H1 (cell line): ENCODE measurements at regions not wholly inside any gene's neighbourhood (a gene's known extent, or its start where the extent isn't known, plus 50 kb on each side); places are given as distances from the start of the nearest gene placed in this dataset.

Source experiments
- CTCF ChIA-PET: fragments of 300-600 bp; sonication (Branson Sonifier 250); formaldehyde crosslinking; loops from one replicate; lab custom pipeline; 2021; ENCODE audit not compliant: partially characterized antibody; lab: Charles Lee
- POLR2A ChIA-PET: fragments of 300-600 bp; sonication (Branson Sonifier 250); formaldehyde crosslinking; loops from one replicate; lab custom pipeline; 2021; ENCODE audit warnings: inconsistent platforms; ENCODE audit not compliant: partially characterized antibody; lab: Charles Lee
- DNase-seq, 2 experiments: peaks; one replicate each; pipeline versions ENCODE4 v3.0.0 to v3.0.0-alpha.2; 2010 to 2022; ENCODE audit warnings: low spot score in 2 of 2, low read depth in 1 of 2, mixed read lengths in 1 of 2
- FAIRE-seq: peaks from 2 replicates; lab custom pipeline; 2011; peaks lifted over from hg19 to GRCh38; lab: Jason Lieb, UNC
- H2AFZ ChIP-seq: 2 replicates; pipeline ENCODE4 v1.8.1; 2012; ENCODE audit warnings: low read length, inconsistent platforms
- H2AK5ac ChIP-seq: 2 replicates; pipeline ENCODE4 v1.6.1; 2013; ENCODE audit warnings: low read depth, low read length
- H2BK120ac ChIP-seq: replicated peaks from 2 replicates; pipeline ENCODE3; 2013; ENCODE audit warnings: low read depth, low read length, inconsistent platforms
- H2BK12ac ChIP-seq: 2 replicates; pipeline ENCODE4 v1.6.1; 2013; ENCODE audit warnings: low read depth, low read length
- H2BK15ac ChIP-seq: 2 replicates; pipeline ENCODE4 v1.6.1; 2013; ENCODE audit warnings: low read length
- H2BK20ac ChIP-seq: 2 replicates; pipeline ENCODE4 v1.6.1; 2013; ENCODE audit warnings: low read length
- H2BK5ac ChIP-seq: 2 replicates; pipeline ENCODE4 v1.6.1; 2013; ENCODE audit warnings: low read depth, low read length
- H3K14ac ChIP-seq: 2 replicates; pipeline ENCODE4 v1.6.1; 2013; ENCODE audit warnings: inconsistent platforms; ENCODE audit not compliant: insufficient read length
- H3K18ac ChIP-seq: 2 replicates; pipeline ENCODE4 v1.6.1; 2013; ENCODE audit warnings: low read length; ENCODE audit errors: extremely low read depth
- H3K23ac ChIP-seq: 2 replicates; pipeline ENCODE4 v1.6.1; 2013; ENCODE audit warnings: inconsistent platforms; ENCODE audit not compliant: insufficient read length
- H3K23me2 ChIP-seq: 2 replicates; pipeline ENCODE4 v1.6.1; 2013; ENCODE audit warnings: low read depth, low read length
- H3K27ac ChIP-seq: 2 replicates; pipeline ENCODE4 v1.6.1; 2011; ENCODE audit warnings: low read depth, low read length, inconsistent platforms
- H3K27me3 ChIP-seq, 4 experiments: replicated peaks in 1 of 4; 1 replicate in 1 of 4; 2 replicates in 3 of 4; pipeline versions ENCODE4 v1.6.1 to v1.8.1; 2011 to 2013; ENCODE audit warnings: low read length in 3 of 4, mild to moderate bottlenecking in 3 of 4, inconsistent platforms in 2 of 4, mixed read lengths in 2 of 4, moderate library complexity in 1 of 4; ENCODE audit not compliant: control insufficient read depth in 3 of 4, insufficient read depth in 3 of 4; ENCODE audit errors: extremely low read depth in 1 of 4
- H3K36me3 ChIP-seq, 4 experiments: 2 replicates each; pipeline versions ENCODE4 v1.6.1 to v1.8.1; 2011 to 2013; ENCODE audit warnings: mild to moderate bottlenecking in 4 of 4, low read length in 3 of 4, moderate library complexity in 2 of 4, control low read depth in 1 of 4, inconsistent platforms in 1 of 4; ENCODE audit not compliant: insufficient read depth in 4 of 4, control insufficient read depth in 2 of 4
- H3K4ac ChIP-seq: replicated peaks from 2 replicates; pipeline ENCODE3; 2013; ENCODE audit warnings: low read length, low read depth, mixed read lengths, inconsistent platforms; ENCODE audit not compliant: insufficient read length
- H3K4me1 ChIP-seq, 4 experiments: replicated peaks in 1 of 4; 1 replicate in 1 of 4; 2 replicates in 3 of 4; pipeline versions ENCODE4 v1.6.1 to v1.8.1; 2011 to 2013; ENCODE audit warnings: low read length in 3 of 4, inconsistent platforms in 2 of 4, mixed read lengths in 1 of 4; ENCODE audit not compliant: insufficient read depth in 4 of 4, control insufficient read depth in 3 of 4
- H3K4me2 ChIP-seq, 2 experiments: 2 replicates each; pipeline versions ENCODE4 v1.6.1 to v1.8.1; 2011 to 2013; ENCODE audit warnings: low read depth in 2 of 2, low read length in 2 of 2, control low read depth in 1 of 2, inconsistent platforms in 1 of 2, mild to moderate bottlenecking in 1 of 2; ENCODE audit not compliant: insufficient read depth in 1 of 2
- H3K4me3 ChIP-seq, 4 experiments: fragments of 200-600, 300-600 bp in 1 of 4; sonication (generic), shearing (Covaris generic), sonication (Bioruptor Twin) in 1 of 4; 2 replicates each; pipeline versions ENCODE4 v1.5.1 to v1.8.1; 2011 to 2016; ENCODE audit warnings: low read length in 4 of 4, low read depth in 3 of 4, control low read depth in 2 of 4, inconsistent platforms in 2 of 4, mild to moderate bottlenecking in 2 of 4, mixed read lengths in 1 of 4, moderate library complexity in 1 of 4; ENCODE audit not compliant: insufficient read depth in 2 of 4; ENCODE audit errors: extremely low read depth in 1 of 4
- H3K56ac ChIP-seq: replicated peaks from 2 replicates; pipeline ENCODE3; 2013; ENCODE audit warnings: low read depth, mild to moderate bottlenecking, mixed read lengths, low read length, inconsistent platforms; ENCODE audit not compliant: insufficient read length
- H3K79me1 ChIP-seq: 2 replicates; pipeline ENCODE4 v1.6.1; 2013; ENCODE audit warnings: low read depth, low read length, control low read depth
- H3K79me2 ChIP-seq, 2 experiments: 2 replicates each; pipeline versions ENCODE4 v1.6.1 to v1.8.1; 2012 to 2013; ENCODE audit warnings: low read length in 2 of 2, mild to moderate bottlenecking in 2 of 2, inconsistent platforms in 1 of 2; ENCODE audit not compliant: insufficient read depth in 2 of 2, control insufficient read depth in 1 of 2
- H3K9ac ChIP-seq, 4 experiments: replicated peaks in 1 of 4; 1 replicate in 1 of 4; 2 replicates in 3 of 4; pipeline versions ENCODE4 v1.6.1 to v1.8.1; 2011 to 2013; ENCODE audit warnings: low read depth in 3 of 4, low read length in 3 of 4, control low read depth in 2 of 4, mild to moderate bottlenecking in 2 of 4, moderate library complexity in 2 of 4, inconsistent platforms in 1 of 4; ENCODE audit errors: extremely low read depth in 1 of 4
- H3K9me3 ChIP-seq, 2 experiments: 2 replicates each; pipeline versions ENCODE4 v1.6.1 to v1.8.1; 2012 to 2013; ENCODE audit warnings: mild to moderate bottlenecking in 2 of 2, moderate library complexity in 2 of 2, control low read depth in 1 of 2, inconsistent platforms in 1 of 2, low read depth in 1 of 2, low read length in 1 of 2, mixed read lengths in 1 of 2; ENCODE audit not compliant: insufficient read depth in 2 of 2
- H4K20me1 ChIP-seq, 2 experiments: replicated peaks in 1 of 2; 2 replicates each; pipeline versions ENCODE3 to v1.8.1; 2011 to 2013; ENCODE audit warnings: inconsistent platforms in 2 of 2, low read length in 2 of 2, mild to moderate bottlenecking in 1 of 2; ENCODE audit not compliant: insufficient read depth in 2 of 2, control insufficient read depth in 1 of 2
- H4K5ac ChIP-seq: 2 replicates; pipeline ENCODE4 v1.6.1; 2013; ENCODE audit warnings: low read length, low read depth, mixed read lengths, inconsistent platforms; ENCODE audit not compliant: insufficient read length
- H4K8ac ChIP-seq: 2 replicates; pipeline ENCODE4 v1.8.0; 2013; ENCODE audit warnings: mild to moderate bottlenecking, moderate library complexity, low read length, inconsistent platforms; ENCODE audit not compliant: insufficient read depth; ENCODE audit errors: extremely low read depth
- H4K91ac ChIP-seq: replicated peaks from 2 replicates; pipeline ENCODE3; 2013; ENCODE audit warnings: low read length, mixed read lengths, inconsistent platforms; ENCODE audit not compliant: insufficient read length
- BACH1 ChIP-seq: IDR thresholded peaks from 2 replicates; pipeline ENCODE4 v1.6.1; 2012; ENCODE audit warnings: low read length, improper control_type of control experiment
- CBX5 ChIP-seq: fragments of 300-800, 300-1000 bp; sonication (generic); IDR thresholded peaks from 2 replicates; pipeline ENCODE4 v1.7.1; 2016; ENCODE audit warnings: antibody characterized with exemption, low read length, low read depth
- CEBPB ChIP-seq: IDR thresholded peaks from 2 replicates; pipeline ENCODE4 v1.6.1; 2012; ENCODE audit warnings: low read depth, low read length
- E2F6 ChIP-seq: IDR thresholded peaks from 2 replicates; pipeline ENCODE4 v1.6.1; 2012; ENCODE audit warnings: inconsistent platforms
- EP300 ChIP-seq, 2 experiments: IDR thresholded peaks; 1 replicate in 1 of 2; 2 replicates in 1 of 2; pipeline ENCODE4 v1.6.1; 2011 to 2012; ENCODE audit warnings: low read depth in 2 of 2, low read length in 2 of 2, mild to moderate bottlenecking in 2 of 2, borderline replicate concordance in 1 of 2, inconsistent platforms in 1 of 2, moderate library complexity in 1 of 2
- EZH2 ChIP-seq: fragments of 200-600 bp; sonication (generic); IDR thresholded peaks from 2 replicates; pipeline ENCODE4 v1.7.1; 2012; ENCODE audit warnings: low read depth, mild to moderate bottlenecking, moderate library complexity, low read length, inconsistent platforms; ENCODE audit not compliant: severe bottlenecking
- FOSL1 ChIP-seq: IDR thresholded peaks from 2 replicates; pipeline ENCODE4 v1.6.1; 2011; ENCODE audit warnings: mild to moderate bottlenecking, low read depth, low read length, moderate library complexity; ENCODE audit not compliant: insufficient read depth
- KDM5A ChIP-seq: fragments of 200-600 bp; IDR thresholded peaks from 2 replicates; pipeline ENCODE4 v1.7.1; 2012; ENCODE audit warnings: mild to moderate bottlenecking, low read length, inconsistent platforms, mixed read lengths
- NRF1 ChIP-seq: IDR thresholded peaks from 2 replicates; pipeline ENCODE4 v1.6.1; 2011; ENCODE audit warnings: mild to moderate bottlenecking, low read depth, low read length, improper control_type of control experiment
- POLR2AphosphoS5 ChIP-seq: IDR thresholded peaks from 2 replicates; pipeline ENCODE4 v1.6.1; 2011; ENCODE audit warnings: low read depth, low read length
- RBBP5 ChIP-seq: IDR thresholded peaks from 2 replicates; pipeline ENCODE4 v1.7.1; 2012; ENCODE audit warnings: low read depth, mild to moderate bottlenecking, inconsistent platforms, low read length, moderate library complexity, borderline replicate concordance
- RNF2 ChIP-seq: fragments of 200-900, 300-1000 bp; sonication (generic); IDR thresholded peaks from 2 replicates; pipeline ENCODE4 v1.7.1; 2016; ENCODE audit warnings: borderline replicate concordance, low read depth, mild to moderate bottlenecking, antibody characterized with exemption, low read length; ENCODE audit not compliant: poor library complexity, severe bottlenecking; ENCODE audit errors: missing control alignments
- SP2 ChIP-seq: IDR thresholded peaks from 2 replicates; pipeline ENCODE4 v1.6.1; 2012; ENCODE audit warnings: mild to moderate bottlenecking, low read length, inconsistent platforms
- SUZ12 ChIP-seq: fragments of 200-600 bp; sonication (generic); IDR thresholded peaks from 2 replicates; pipeline ENCODE4 v1.6.1; 2012; ENCODE audit warnings: mild to moderate bottlenecking, inconsistent platforms, low read length, moderate library complexity, mixed read lengths
- WGBS, 2 experiments: shearing (Covaris generic) in 1 of 2; methylation state at CpG; one replicate each; pipeline versions ENCODE4 v1.1.6 to v1.1.7; 2013 to 2015; ENCODE audit warnings: low lambda C conversion rate in 2 of 2, mixed read lengths in 2 of 2, inconsistent platforms in 1 of 2, low coverage in 1 of 2, missing lambda C conversion rate in 1 of 2; ENCODE audit not compliant: insufficient replicate concordance in 2 of 2, insufficient coverage in 1 of 2, insufficient read length in 1 of 2; ENCODE audit errors: extremely low coverage in 1 of 2, missing lambda C conversion rate in 1 of 2; 5-methylcytosine and 5-hydroxymethylcytosine counted together

- no peak for DNase-seq
- H3K4me1 ChIP-seq, result peaks cover 0 to 9% (median under 1%) of the 10 kb centered on the region in 4 experiments; a peak in 2 of 7 replicates
- H3K9ac ChIP-seq, result no peak overlapping the region
- no peak overlapping the region for H3K27ac ChIP-seq
- WGBS, 2 experiments, result 90% methylated on average over 6 of the region's 6 CpGs; no CpG with 5 or more reads in 1 of the 2 experiments
- H2BK15ac ChIP-seq, result no peak overlapping the region
- ChIA-PET CTCF (interaction anchor here (1.1 to 1.7 kb wide), 3 partner anchors 10 to 17 kb away, joined by 3 to 5 read pairs (median 4); no protein-coding TSS in a partner anchor), POLR2A (no interaction called here)
- H3K36me3 ChIP-seq, result no peaks in the 10 kb centered on the region
- H3K14ac ChIP-seq, result no peak overlapping the region
- H2BK5ac ChIP-seq, result no peak overlapping the region
- no peak overlapping the region for H2AFZ ChIP-seq
- no peak overlapping the region for H3K4me2 ChIP-seq
- no peak for FAIRE-seq
- no peak for TF ChIP-seq FOSL1
- no peak for TF ChIP-seq EP300 (IDR thresholded peaks at IDR 0.05; ENCODE audit: borderline replicate concordance in 1 of 2, low read depth in 2 of 2, low read length in 2 of 2)
- TF ChIP-seq POLR2AphosphoS5, result no peak
- no peak for TF ChIP-seq CEBPB
- TF ChIP-seq RNF2, result no peak
- no peak for TF ChIP-seq EZH2
- no peak for TF ChIP-seq KDM5A
- TF ChIP-seq NRF1, result no peak
- TF ChIP-seq BACH1, result no peak
- no peak for TF ChIP-seq E2F6
- TF ChIP-seq RBBP5, result no peak
- no peak for TF ChIP-seq SUZ12
- no peak for TF ChIP-seq CBX5
- TF ChIP-seq SP2, result no peak
- H3K18ac ChIP-seq, result no peak overlapping the region
- H4K5ac ChIP-seq, result no peak overlapping the region
- no peaks in the 10 kb centered on the region for H3K23me2 ChIP-seq
- H2AK5ac ChIP-seq, result no peak overlapping the region
- H2BK120ac ChIP-seq, result no peak overlapping the region
- H2BK20ac ChIP-seq, result no peak overlapping the region
- H3K23ac ChIP-seq, result no peak overlapping the region
- no peak overlapping the region for H4K91ac ChIP-seq
- no peaks in the 10 kb centered on the region for H4K20me1 ChIP-seq
- H2BK12ac ChIP-seq, result no peak overlapping the region
- H4K8ac ChIP-seq, result no peak overlapping the region
- no peaks in the 10 kb centered on the region for H3K27me3 ChIP-seq
- no peaks in the 10 kb centered on the region for H3K79me1 ChIP-seq
- H3K56ac ChIP-seq, result no peak overlapping the region
- H3K4me3 ChIP-seq, result no peak overlapping the region
- no peaks in the 10 kb centered on the region for H3K9me3 ChIP-seq
- no peak overlapping the region for H3K4ac ChIP-seq
- H3K79me2 ChIP-seq, result no peaks in the 10 kb centered on the region
These were observed 288.2 kb upstream of the HS6ST1 start for GRCh38 chr2:128606837-128607236.
